IMR-90 (cell line): ENCODE measurements at regions not wholly inside any gene's neighbourhood (a gene's known extent, or its start where the extent isn't known, plus 50 kb on each side); places are given as distances from the start of the nearest gene placed in this dataset.

Source experiments
- CHD1 ChIP-seq: IDR thresholded peaks from 2 replicates; pipeline ENCODE4 v1.6.1; 2012; ENCODE audit warnings: low read depth, low read length, improper control_type of control experiment
- CTCF ChIP-seq: conservative IDR thresholded peaks from 2 replicates; pipeline ENCODE4 v1.5.1; 2012; ENCODE audit warnings: mild to moderate bottlenecking, low read depth, low read length, improper control_type of control experiment
- ELK1 ChIP-seq: fragments of 150-350 bp; IDR thresholded peaks from 2 replicates; pipeline ENCODE4 v1.6.1; 2016; ENCODE audit warnings: low read depth, mild to moderate bottlenecking, low read length, moderate library complexity, borderline replicate concordance
- FOS ChIP-seq: fragments of 150-350 bp; IDR thresholded peaks from 2 replicates; pipeline ENCODE4 v1.6.1; 2016; ENCODE audit warnings: low read depth, low read length
- MAFK ChIP-seq: IDR thresholded peaks from 2 replicates; pipeline ENCODE4 v1.6.1; 2012; ENCODE audit warnings: low read depth, low read length, improper control_type of control experiment
- MXI1 ChIP-seq: IDR thresholded peaks from 2 replicates; pipeline ENCODE4 v1.6.1; 2012; ENCODE audit warnings: low read depth, mild to moderate bottlenecking, low read length, moderate library complexity, borderline replicate concordance
- POLR2A ChIP-seq: IDR thresholded peaks from 2 replicates; pipeline ENCODE4 v1.6.1; 2012; ENCODE audit warnings: mild to moderate bottlenecking, low read depth, low read length
- SMC3 ChIP-seq: fragments of 150-350 bp; IDR thresholded peaks from 2 replicates; pipeline ENCODE4 v1.6.1; 2016; ENCODE audit warnings: low read depth, mild to moderate bottlenecking, antibody characterized with exemption, low read length, moderate library complexity
- USF2 ChIP-seq: fragments of 150-350 bp; IDR thresholded peaks from 2 replicates; pipeline ENCODE4 v1.6.1; 2017; ENCODE audit warnings: mild to moderate bottlenecking, antibody characterized with exemption, low read length, low read depth

- no peak for TF ChIP-seq USF2
- TF ChIP-seq CTCF = no peak
- TF ChIP-seq POLR2A = no peak
- TF ChIP-seq CHD1 = no peak
- TF ChIP-seq MAFK = no peak
- no peak for TF ChIP-seq ELK1
- no peak for TF ChIP-seq SMC3
- no peak for TF ChIP-seq FOS
- TF ChIP-seq MXI1 = no peak
Measured at GRCh38 chr1:88021529-88021928, 662.5 kb upstream of the PKN2 start.
